ENCODE measurements at regions not wholly inside any gene's neighbourhood (a gene's known extent, or its start where the extent isn't known, plus 50 kb on each side); places are given as distances from the start of the nearest gene placed in this dataset.

DNA sequence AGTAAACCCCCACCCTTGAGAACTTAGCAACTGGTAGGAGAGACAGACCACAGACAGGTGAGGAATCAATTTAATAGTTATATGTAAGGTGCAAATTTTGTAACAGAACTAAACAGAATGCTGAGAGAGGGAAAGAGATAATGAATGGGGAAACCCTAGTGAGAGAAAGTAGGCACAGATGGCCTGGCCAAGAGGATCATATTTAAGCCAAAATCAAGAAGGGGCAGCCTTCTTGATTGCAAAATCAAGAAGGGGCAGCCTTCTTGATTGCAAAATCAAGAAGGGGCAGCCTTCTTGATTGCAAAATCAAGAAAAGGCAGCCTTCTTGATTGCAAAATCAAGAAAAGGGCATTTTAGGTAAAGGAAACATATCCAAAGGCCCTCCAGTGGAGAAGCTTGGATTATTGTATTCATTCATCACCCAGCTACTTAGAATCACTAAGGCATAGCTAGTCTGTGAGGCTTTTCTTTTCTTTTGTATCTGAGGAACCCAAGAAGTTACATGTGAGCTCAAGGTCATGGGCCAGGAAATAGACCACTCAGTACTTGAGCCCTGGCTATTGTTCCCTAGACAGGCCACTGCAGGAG is 190.6 kb downstream of the CYLD start:
- intact Hi-C loops (cut with DNase I; ENCODE audit: low total_unique reads) = no loop called here
- H3K4me3 ChIP-seq (ENCODE audit: low read depth, poor library complexity, severe bottlenecking) = no peak overlapping the region
- TF ChIP-seq POLR2A (IDR thresholded peaks at IDR 0.05) = no peak
- TF ChIP-seq, protein P1, sequence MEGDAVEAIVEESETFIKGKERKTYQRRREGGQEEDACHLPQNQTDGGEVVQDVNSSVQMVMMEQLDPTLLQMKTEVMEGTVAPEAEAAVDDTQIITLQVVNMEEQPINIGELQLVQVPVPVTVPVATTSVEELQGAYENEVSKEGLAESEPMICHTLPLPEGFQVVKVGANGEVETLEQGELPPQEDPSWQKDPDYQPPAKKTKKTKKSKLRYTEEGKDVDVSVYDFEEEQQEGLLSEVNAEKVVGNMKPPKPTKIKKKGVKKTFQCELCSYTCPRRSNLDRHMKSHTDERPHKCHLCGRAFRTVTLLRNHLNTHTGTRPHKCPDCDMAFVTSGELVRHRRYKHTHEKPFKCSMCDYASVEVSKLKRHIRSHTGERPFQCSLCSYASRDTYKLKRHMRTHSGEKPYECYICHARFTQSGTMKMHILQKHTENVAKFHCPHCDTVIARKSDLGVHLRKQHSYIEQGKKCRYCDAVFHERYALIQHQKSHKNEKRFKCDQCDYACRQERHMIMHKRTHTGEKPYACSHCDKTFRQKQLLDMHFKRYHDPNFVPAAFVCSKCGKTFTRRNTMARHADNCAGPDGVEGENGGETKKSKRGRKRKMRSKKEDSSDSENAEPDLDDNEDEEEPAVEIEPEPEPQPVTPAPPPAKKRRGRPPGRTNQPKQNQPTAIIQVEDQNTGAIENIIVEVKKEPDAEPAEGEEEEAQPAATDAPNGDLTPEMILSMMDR (IDR thresholded peaks at IDR 0.05) = no peak
- no peak for DNase-seq (ENCODE audit: low spot score in 2 of 2)

DNA sequence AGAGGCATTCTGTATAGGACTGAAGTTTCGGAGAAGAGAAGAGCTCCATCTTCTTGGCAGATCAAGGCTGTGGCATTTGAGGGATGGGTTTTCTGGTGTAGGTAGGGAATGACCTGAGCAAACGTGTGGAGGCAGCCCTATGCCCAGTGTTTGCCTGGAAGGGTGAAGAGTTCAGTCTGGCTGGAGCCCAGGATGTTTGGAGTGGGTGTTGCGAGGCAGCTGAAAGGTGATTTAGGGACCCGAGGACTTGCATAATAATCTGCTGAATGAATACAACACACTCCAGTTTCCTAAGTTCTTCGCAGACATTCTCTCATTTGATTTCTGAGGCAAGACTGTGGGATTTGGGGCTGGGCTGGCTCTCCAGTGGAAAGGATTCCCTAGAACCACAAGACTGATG is 186.2 kb downstream of the CYLD start:
- WGBS, 2 donors = 66 to 72% methylated on average over 5 of the region's 5 CpGs
- DNase-seq (ENCODE audit: low spot score in 2 of 2) = peak in 1 of 2 donors; percentile 20
- intact Hi-C loops (cut with DNase I; ENCODE audit: low total_unique reads) = no loop called here
- no peak overlapping the region for H3K4me3 ChIP-seq (ENCODE audit: low read depth, poor library complexity, severe bottlenecking)
- TF ChIP-seq, protein P1 (IDR thresholded peaks at IDR 0.05) = no peak

DNA sequence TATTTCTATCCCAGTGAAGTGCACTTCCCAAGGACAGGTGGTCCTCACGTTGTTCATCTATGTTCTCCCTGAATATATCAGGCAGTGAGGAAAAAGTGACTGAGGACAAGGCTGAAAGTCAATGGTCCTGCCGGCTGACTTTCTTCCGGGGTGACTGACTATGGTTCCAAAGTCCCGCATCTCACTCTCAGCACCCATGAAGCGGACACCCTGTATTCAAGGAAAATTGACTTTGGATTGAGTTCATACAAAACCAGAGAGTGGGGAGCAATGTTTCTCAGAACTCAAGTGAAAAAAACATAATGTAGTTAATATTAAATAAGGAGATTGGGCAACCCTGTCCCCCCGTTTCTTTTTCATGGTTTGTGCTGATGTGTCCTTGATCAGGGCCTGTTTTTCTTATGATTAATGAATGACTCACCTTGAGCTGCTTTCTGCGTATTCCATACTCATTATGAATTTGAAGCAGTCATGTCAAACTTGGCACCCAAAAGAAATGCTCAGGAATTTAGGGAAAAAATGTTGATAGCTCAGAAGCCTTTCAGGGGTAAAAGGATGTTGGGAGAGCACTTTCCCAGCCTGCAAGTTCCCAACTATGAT is 184.0 kb downstream of the CYLD start:
- 74 to 76% methylated on average over 7 of the region's 7 CpGs for WGBS, 2 donors
- TF ChIP-seq, protein P1 (IDR thresholded peaks at IDR 0.05) = no peak
- no peak for TF ChIP-seq POLR2A (IDR thresholded peaks at IDR 0.05)
- DNase-seq (ENCODE audit: low spot score in 2 of 2) = peak in 1 of 2 donors; percentile 70
- intact Hi-C loops (cut with DNase I; ENCODE audit: low total_unique reads) = no loop called here
- no peak overlapping the region for H3K4me3 ChIP-seq (ENCODE audit: low read depth, poor library complexity, severe bottlenecking)

DNA sequence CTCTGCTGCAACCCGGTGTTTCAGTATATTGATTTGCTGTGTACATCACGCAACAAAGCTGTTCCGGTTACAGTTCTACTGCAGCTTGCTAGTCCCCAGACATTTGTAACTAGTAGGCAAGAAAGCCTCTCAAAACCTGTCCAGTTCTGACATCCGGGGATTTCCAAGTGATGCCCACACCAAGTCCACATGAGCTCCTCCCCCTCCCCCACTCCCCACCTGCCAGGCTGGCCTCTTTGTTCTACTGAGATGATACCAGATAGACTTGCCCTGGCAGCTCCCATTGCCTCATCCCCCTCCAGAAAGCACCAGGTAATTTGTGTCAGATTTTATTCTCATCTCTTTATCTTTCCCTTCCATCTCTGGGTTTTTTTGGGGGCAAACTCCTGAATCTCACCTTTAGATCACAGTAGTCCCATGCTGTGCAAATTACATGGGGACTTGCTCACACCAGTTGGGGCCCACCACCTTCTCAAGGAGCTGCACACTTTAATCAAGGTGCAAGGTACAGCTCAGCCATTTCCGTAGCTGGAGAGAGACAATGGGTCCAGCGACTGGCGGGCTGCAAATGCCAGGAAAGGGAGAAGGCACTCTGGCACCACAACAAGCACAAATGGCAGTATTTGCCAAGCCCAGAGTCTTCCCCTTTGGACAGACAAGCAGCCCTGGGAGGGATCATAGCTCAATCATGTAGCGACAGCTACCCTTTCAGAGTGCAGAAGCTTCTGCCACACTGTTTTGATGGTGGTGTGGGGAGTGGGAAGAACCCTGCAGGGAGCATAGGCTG is 183.1 kb downstream of the CYLD start:
- peak in 1 of 2 donors; percentile 48 for DNase-seq (ENCODE audit: low spot score in 2 of 2)
- 76 to 81% methylated on average over 8 of the region's 8 CpGs for WGBS, 2 donors
- no peak overlapping the region for H3K4me3 ChIP-seq (ENCODE audit: low read depth, poor library complexity, severe bottlenecking)
- intact Hi-C loops (cut with DNase I; ENCODE audit: low total_unique reads) = no loop called here
- TF ChIP-seq POLR2A (IDR thresholded peaks at IDR 0.05) = no peak

DNA sequence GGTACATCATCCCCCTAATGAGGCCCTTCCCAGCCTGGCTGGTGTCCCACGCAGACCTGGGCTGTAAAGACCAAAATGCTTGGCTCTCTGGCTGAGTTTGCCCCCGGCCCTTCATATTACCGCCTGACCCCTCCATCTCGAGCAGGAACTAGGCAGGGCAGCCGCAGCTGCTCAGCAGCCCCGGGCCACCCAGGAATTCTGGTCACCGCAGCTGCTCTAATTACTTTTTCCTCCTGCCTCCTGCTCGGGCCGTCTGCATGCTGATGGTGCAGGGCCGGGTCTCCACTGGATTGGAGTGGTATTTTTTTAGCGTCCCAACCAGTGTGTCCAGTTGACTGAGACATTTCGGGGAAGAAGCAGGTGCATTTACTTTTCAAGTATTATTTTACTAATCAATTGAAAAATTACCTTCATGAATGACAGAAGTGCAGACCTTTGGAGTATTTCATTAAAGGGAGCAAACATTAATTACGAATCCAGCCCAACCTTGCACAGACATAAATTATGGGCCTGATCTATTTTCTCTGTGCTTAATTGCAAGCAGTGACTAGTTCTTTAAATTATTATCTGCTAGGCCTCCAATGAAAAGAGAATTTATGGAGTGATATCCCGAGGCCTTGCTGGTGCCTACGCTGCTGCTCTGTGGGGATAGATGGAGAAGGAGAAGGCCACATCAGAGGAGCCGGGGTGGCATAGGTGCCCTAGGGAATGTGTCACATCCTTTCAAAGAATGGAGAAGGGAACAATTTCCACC is 176.2 kb downstream of the CYLD start:
- WGBS, 2 donors = 40 to 49% methylated on average over 16 of the region's 16 CpGs
- intact Hi-C loops (cut with DNase I; ENCODE audit: low total_unique reads) = no loop called here
- no peak overlapping the region for H3K4me3 ChIP-seq (ENCODE audit: low read depth, poor library complexity, severe bottlenecking)
- TF ChIP-seq, protein P1 (IDR thresholded peaks at IDR 0.05) = no peak
- TF ChIP-seq POLR2A (IDR thresholded peaks at IDR 0.05) = no peak
- DNase-seq (ENCODE audit: low spot score in 2 of 2) = no peak

DNA sequence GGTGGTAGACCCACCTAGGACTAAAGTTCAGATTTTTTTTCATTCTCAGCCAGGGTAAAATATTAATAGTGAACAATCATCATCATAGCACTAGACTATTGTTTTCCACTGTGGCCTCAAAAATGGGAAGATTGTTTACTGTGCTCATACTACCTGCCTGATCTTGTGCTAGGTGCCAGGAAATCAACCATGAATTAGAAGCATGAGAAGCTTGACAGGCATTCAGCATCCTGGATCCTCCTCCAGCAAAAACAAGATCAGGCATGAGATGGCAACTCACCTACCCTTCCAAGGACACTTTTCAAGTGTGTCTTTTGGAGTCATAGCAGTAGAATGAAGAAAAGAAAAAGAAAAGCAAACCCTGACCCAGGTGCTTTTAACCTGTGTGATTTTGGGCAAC is 174.2 kb downstream of the CYLD start:
- intact Hi-C loops (cut with DNase I; ENCODE audit: low total_unique reads) = no loop called here
- DNase-seq (ENCODE audit: low spot score in 2 of 2) = no peak
- H3K4me3 ChIP-seq (ENCODE audit: low read depth, poor library complexity, severe bottlenecking) = no peak overlapping the region
- no peak for TF ChIP-seq POLR2A (IDR thresholded peaks at IDR 0.05)
- TF ChIP-seq, protein P1 (IDR thresholded peaks at IDR 0.05) = no peak
